ENCODE measurements at regions not wholly inside any gene's neighbourhood (a gene's known extent, or its start where the extent isn't known, plus 50 kb on each side); places are given as distances from the start of the nearest gene placed in this dataset.

DNA sequence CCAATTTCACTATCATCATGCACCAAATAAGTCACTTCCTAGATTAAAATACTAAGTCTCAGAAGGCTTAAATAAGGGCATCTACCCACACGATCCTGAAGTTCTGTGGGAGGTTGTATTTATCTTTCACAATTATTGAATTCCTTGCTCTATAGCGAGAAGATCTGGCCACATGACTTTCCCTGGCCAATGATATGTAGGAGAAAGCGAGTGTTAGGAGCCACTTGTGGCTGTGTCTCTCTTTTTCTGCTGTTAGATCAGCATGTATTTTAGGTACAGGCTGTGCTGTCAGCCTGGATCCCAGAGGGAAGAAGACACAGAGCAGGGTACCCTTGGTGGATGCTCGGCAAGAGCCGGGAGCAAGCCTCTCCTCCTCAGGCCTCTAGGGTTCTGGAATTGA is 131.3 kb upstream of the DPP6 start (continued):
- TF ChIP-seq ZNF138 (CRISPR knock-in tag; conservative IDR thresholded peaks at IDR 0.05) (no peak), NFATC4 (CRISPR knock-in tag; IDR thresholded peaks at IDR 0.05) (no peak), GABPB1 (CRISPR knock-in tag; IDR thresholded peaks at IDR 0.05) (no peak), CREB1 (CRISPR knock-in tag; IDR thresholded peaks at IDR 0.05) (no peak), TEAD1 (CRISPR knock-in tag; IDR thresholded peaks at IDR 0.05) (no peak), PRRX2 (CRISPR knock-in tag; IDR thresholded peaks at IDR 0.05) (no peak)
- TF ChIP-seq, protein P1, sequence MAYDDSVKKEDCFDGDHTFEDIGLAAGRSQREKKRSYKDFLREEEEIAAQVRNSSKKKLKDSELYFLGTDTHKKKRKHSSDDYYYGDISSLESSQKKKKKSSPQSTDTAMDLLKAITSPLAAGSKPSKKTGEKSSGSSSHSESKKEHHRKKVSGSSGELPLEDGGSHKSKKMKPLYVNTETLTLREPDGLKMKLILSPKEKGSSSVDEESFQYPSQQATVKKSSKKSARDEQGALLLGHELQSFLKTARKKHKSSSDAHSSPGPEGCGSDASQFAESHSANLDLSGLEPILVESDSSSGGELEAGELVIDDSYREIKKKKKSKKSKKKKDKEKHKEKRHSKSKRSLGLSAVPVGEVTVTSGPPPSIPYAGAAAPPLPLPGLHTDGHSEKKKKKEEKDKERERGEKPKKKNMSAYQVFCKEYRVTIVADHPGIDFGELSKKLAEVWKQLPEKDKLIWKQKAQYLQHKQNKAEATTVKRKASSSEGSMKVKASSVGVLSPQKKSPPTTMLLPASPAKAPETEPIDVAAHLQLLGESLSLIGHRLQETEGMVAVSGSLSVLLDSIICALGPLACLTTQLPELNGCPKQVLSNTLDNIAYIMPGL (CRISPR knock-in tag; IDR thresholded peaks at IDR 0.05) = no peak
- TF ChIP-seq, protein P2, sequence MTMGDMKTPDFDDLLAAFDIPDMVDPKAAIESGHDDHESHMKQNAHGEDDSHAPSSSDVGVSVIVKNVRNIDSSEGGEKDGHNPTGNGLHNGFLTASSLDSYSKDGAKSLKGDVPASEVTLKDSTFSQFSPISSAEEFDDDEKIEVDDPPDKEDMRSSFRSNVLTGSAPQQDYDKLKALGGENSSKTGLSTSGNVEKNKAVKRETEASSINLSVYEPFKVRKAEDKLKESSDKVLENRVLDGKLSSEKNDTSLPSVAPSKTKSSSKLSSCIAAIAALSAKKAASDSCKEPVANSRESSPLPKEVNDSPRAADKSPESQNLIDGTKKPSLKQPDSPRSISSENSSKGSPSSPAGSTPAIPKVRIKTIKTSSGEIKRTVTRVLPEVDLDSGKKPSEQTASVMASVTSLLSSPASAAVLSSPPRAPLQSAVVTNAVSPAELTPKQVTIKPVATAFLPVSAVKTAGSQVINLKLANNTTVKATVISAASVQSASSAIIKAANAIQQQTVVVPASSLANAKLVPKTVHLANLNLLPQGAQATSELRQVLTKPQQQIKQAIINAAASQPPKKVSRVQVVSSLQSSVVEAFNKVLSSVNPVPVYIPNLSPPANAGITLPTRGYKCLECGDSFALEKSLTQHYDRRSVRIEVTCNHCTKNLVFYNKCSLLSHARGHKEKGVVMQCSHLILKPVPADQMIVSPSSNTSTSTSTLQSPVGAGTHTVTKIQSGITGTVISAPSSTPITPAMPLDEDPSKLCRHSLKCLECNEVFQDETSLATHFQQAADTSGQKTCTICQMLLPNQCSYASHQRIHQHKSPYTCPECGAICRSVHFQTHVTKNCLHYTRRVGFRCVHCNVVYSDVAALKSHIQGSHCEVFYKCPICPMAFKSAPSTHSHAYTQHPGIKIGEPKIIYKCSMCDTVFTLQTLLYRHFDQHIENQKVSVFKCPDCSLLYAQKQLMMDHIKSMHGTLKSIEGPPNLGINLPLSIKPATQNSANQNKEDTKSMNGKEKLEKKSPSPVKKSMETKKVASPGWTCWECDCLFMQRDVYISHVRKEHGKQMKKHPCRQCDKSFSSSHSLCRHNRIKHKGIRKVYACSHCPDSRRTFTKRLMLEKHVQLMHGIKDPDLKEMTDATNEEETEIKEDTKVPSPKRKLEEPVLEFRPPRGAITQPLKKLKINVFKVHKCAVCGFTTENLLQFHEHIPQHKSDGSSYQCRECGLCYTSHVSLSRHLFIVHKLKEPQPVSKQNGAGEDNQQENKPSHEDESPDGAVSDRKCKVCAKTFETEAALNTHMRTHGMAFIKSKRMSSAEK (CRISPR knock-in tag; IDR thresholded peaks at IDR 0.05; ENCODE audit: borderline replicate concordance) = no peak
- TF ChIP-seq, protein P3, sequence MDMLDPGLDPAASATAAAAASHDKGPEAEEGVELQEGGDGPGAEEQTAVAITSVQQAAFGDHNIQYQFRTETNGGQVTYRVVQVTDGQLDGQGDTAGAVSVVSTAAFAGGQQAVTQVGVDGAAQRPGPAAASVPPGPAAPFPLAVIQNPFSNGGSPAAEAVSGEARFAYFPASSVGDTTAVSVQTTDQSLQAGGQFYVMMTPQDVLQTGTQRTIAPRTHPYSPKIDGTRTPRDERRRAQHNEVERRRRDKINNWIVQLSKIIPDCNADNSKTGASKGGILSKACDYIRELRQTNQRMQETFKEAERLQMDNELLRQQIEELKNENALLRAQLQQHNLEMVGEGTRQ (CRISPR knock-in tag; IDR thresholded peaks at IDR 0.05) = no peak
- TF ChIP-seq, protein P4, sequence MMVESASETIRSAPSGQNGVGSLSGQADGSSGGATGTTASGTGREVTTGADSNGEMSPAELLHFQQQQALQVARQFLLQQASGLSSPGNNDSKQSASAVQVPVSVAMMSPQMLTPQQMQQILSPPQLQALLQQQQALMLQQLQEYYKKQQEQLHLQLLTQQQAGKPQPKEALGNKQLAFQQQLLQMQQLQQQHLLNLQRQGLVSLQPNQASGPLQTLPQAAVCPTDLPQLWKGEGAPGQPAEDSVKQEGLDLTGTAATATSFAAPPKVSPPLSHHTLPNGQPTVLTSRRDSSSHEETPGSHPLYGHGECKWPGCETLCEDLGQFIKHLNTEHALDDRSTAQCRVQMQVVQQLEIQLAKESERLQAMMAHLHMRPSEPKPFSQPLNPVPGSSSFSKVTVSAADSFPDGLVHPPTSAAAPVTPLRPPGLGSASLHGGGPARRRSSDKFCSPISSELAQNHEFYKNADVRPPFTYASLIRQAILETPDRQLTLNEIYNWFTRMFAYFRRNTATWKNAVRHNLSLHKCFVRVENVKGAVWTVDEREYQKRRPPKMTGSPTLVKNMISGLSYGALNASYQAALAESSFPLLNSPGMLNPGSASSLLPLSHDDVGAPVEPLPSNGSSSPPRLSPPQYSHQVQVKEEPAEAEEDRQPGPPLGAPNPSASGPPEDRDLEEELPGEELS (CRISPR knock-in tag; IDR thresholded peaks at IDR 0.05) = no peak

DNA sequence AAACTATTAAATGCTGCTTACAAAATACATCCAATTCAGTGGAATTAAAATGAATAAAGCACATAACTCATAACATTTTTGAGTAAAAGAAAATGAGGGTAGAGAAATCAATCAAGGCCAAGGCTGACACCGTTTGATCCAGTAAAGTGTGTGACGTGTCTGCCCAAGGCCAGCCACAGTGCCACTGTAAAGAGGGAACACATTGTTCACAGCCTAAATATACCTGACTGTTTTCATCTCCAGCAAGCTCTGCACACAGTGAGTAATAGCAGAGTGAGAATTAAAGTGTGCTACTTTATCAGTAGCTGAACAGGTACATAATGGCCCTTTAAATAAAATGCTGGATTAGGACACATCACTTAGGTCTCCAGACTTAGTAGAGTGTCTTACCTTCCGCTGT is 130.8 kb upstream of the DPP6 start:
- ATAC-seq (no peak), DNase-seq (ENCODE audit: low spot score) (no peak)
- H3K27ac Mint-ChIP-seq = no peak overlapping the region
- ChIA-PET POLR2A (no interaction called here), CTCF (no interaction called here)
- no peak overlapping the region for H3K4me3 Mint-ChIP-seq
- peaks cover 80% of the 10 kb centered on the region for H3K9me3 Mint-ChIP-seq
- H3K27me3 Mint-ChIP-seq (ENCODE audit: low read depth) = peaks cover 7% of the 10 kb centered on the region
- H3K36me3 Mint-ChIP-seq = peaks cover 76% of the 10 kb centered on the region
- H3K4me1 Mint-ChIP-seq = no peaks in the 10 kb centered on the region
- no peak for TF ChIP-seq ZNF263 (CRISPR knock-in tag; IDR thresholded peaks at IDR 0.05; ENCODE audit: low read depth)

DNA sequence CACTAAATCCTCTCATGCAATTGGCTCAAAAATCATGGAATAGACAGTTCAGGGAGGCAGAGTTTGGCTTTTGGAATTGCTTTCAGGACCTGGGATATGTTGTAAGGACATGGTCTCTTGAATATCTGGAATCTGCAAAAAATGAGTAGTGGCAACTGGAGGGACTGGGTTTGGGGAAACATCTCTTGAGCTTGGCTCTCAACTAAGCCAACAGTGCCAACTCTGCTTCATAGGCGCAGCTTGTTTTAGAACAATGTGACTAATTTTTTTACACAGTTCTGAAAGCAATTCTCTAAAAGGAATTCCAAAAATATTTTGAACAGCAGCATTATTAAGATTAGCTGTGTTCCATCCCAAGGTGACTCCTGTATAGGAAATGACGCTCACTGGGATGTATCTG is 121.5 kb upstream of the DPP6 start:
- no peak for DNase-seq (ENCODE audit: low spot score)
- no peaks in the 10 kb centered on the region for H3K4me1 Mint-ChIP-seq
- POLR2A ChIA-PET = no interaction called here

DNA sequence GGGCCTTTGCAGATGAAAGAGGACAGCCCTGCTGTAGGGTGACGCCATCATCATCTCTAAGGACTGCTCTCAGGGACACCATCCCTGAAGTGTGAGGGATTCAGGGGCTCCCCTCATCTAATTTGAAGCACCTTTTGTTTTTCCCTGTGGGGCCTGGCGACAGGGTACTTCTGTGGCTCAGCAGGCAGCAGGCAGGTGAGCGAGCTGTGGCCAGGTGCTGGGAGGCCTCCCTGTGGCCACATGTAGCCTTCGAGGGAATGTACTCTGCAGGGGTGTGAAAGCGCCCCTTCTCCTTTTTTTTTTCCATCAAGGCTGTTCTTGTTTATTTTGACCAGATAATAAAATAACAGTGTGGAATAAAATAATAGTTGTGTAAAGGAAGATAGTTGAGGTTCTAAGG is 118.2 kb upstream of the DPP6 start:
- ATAC-seq = no peak
- ChIA-PET CTCF (no interaction called here), POLR2A (no interaction called here)
- Mint-ChIP-seq H3K4me3 (no peak overlapping the region), H3K9me3 (peaks cover 74% of the 10 kb centered on the region), H3K27ac (no peak overlapping the region), H3K4me1 (no peaks in the 10 kb centered on the region), H3K36me3 (peaks cover 84% of the 10 kb centered on the region), H3K27me3 (ENCODE audit: low read depth) (peaks cover 9% of the 10 kb centered on the region)
- TF ChIP-seq, protein P5, sequence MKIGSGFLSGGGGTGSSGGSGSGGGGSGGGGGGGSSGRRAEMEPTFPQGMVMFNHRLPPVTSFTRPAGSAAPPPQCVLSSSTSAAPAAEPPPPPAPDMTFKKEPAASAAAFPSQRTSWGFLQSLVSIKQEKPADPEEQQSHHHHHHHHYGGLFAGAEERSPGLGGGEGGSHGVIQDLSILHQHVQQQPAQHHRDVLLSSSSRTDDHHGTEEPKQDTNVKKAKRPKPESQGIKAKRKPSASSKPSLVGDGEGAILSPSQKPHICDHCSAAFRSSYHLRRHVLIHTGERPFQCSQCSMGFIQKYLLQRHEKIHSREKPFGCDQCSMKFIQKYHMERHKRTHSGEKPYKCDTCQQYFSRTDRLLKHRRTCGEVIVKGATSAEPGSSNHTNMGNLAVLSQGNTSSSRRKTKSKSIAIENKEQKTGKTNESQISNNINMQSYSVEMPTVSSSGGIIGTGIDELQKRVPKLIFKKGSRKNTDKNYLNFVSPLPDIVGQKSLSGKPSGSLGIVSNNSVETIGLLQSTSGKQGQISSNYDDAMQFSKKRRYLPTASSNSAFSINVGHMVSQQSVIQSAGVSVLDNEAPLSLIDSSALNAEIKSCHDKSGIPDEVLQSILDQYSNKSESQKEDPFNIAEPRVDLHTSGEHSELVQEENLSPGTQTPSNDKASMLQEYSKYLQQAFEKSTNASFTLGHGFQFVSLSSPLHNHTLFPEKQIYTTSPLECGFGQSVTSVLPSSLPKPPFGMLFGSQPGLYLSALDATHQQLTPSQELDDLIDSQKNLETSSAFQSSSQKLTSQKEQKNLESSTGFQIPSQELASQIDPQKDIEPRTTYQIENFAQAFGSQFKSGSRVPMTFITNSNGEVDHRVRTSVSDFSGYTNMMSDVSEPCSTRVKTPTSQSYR (CRISPR knock-in tag; IDR thresholded peaks at IDR 0.05) = no peak
- TF ChIP-seq, protein P6, sequence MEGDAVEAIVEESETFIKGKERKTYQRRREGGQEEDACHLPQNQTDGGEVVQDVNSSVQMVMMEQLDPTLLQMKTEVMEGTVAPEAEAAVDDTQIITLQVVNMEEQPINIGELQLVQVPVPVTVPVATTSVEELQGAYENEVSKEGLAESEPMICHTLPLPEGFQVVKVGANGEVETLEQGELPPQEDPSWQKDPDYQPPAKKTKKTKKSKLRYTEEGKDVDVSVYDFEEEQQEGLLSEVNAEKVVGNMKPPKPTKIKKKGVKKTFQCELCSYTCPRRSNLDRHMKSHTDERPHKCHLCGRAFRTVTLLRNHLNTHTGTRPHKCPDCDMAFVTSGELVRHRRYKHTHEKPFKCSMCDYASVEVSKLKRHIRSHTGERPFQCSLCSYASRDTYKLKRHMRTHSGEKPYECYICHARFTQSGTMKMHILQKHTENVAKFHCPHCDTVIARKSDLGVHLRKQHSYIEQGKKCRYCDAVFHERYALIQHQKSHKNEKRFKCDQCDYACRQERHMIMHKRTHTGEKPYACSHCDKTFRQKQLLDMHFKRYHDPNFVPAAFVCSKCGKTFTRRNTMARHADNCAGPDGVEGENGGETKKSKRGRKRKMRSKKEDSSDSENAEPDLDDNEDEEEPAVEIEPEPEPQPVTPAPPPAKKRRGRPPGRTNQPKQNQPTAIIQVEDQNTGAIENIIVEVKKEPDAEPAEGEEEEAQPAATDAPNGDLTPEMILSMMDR (IDR thresholded peaks at IDR 0.05) = no peak
- DNase-seq (ENCODE audit: low spot score) = no peak

More for the DNA sequence above, 121.5 kb upstream of the DPP6 start:
- CTCF ChIA-PET = no interaction called here
- Mint-ChIP-seq H3K27ac (no peak overlapping the region), H3K9me3 (peaks cover 77% of the 10 kb centered on the region), H3K4me3 (no peak overlapping the region), H3K27me3 (ENCODE audit: low read depth) (peaks cover 15% of the 10 kb centered on the region), H3K36me3 (peaks cover 83% of the 10 kb centered on the region)
- no peak for ATAC-seq
- TF ChIP-seq CREM (CRISPR knock-in tag; IDR thresholded peaks at IDR 0.05) = no peak
- no peak for TF ChIP-seq OVOL2 (CRISPR knock-in tag; IDR thresholded peaks at IDR 0.05; ENCODE audit: borderline replicate concordance)
- no peak for TF ChIP-seq ZNF138 (CRISPR knock-in tag; conservative IDR thresholded peaks at IDR 0.05)
- no peak for TF ChIP-seq ELF4 (CRISPR knock-in tag; IDR thresholded peaks at IDR 0.05; ENCODE audit: low read depth)

All from WTC11 (cell line).